ENCODE measurements at regions not wholly inside any gene's neighbourhood (a gene's known extent, or its start where the extent isn't known, plus 50 kb on each side); places are given as distances from the start of the nearest gene placed in this dataset.
"Not testable (repeated sequence)": the region's sequence is repeated elsewhere in the genome, so short reads cannot be mapped to it uniquely, and the experiment has no call there.

DNA sequence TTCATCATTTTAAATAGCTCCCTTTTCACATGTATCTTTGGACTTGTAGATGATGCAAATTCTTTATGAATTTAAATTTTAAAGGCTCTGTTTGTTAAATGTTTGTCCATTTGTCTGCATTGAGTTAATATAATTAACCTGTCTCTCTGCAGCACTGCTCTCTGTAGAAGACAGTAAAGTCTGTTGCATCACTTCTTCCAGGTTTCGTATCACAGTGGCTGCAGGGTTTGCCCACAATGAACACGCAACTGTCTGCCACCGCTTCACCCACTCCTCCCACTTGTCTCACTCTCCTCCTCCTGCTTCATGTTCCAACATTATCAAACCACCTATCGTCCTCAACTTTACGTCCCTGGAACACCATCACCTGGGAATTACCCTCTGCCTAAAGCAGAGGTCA lies 231.3 kb upstream of the SLC30A5 start:
- DNase-seq (ENCODE audit: low read depth): no peak

DNA sequence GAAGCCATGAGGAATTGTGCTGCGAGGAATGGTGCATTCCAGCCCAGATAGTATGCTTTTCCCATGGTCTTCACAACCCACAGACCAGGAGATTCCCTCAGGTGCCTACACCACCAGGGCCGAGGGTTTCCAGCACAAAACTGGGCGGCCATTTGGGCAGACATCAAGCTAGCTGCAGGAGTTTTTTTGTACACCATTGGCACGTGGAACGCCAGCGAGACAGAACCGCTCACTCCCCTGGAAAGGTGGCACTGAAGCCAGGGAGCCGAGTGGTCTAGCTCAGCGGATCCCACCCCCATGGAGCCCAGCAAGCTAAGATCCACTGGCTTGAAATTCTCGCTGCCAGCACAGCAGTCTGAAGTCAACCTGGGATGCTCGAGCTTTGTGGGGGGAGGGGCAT lies 228.6 kb upstream of the SLC30A5 start:
- DNase-seq (ENCODE audit: low read depth): not testable (repeated sequence)

- no peak for DNase-seq (ENCODE audit: low read depth)
Observed at GRCh38 chr5:68872088-68872839, 221.6 kb upstream of the SLC30A5 start.

GRCh38 chr5:68873198-68873597 lies 220.6 kb upstream of the SLC30A5 start:
- no peak for DNase-seq (ENCODE audit: low read depth)

DNA sequence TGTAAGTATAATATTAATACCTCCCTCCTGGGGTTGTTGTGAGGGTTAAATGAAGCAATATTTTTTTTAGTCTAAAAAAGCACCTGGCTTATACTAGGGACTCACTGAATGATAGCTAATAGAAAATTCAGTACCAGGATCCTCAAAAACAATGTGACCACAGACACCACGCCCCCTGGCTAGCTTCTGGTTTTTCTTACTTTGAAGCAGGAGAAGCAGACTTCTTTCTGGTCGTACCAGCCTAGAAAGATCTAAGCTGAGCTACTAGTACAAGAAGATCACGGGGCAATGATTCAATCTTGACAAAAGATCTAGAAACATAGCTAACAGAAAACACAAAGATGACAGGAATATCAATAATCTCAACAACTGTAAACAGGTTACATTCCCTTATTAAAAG lies 218.5 kb upstream of the SLC30A5 start:
- DNase-seq (ENCODE audit: low read depth): no peak

GRCh38 chr5:68883436-68883835 lies 210.4 kb upstream of the SLC30A5 start:
- no peak for DNase-seq (ENCODE audit: low read depth)

DNA sequence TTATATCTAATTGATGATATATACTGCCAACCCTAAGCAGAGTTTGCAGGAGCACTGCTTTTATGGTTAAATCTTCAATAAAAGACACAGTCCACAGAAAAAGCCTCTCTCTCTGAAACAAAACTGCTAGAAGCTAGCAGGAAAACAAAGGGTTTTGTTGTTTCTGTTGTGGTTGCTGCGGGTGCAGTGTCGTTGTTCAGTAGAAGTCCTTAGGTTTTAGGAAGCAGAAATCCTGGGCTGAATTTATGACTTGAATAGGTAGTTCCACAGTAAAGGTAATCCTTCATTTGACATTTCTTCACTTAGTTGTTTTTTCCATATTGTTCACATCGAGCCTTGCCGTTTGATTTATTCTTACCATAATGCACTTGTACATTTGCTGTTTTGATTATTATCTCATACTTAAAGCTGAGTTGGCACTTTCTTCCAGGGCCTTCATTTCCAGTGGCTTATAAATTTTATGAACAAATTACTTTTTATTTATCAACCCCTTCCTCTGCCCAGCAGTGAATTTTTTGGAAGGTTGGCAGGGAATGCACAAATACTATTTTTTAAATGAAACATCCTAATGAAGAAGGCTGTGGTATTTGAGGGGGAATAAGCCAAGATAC lies 209.6 kb upstream of the SLC30A5 start:
- DNase-seq (ENCODE audit: low read depth): no peak

- no peak for DNase-seq (ENCODE audit: low read depth)
Observed at GRCh38 chr5:68884883-68885282, 208.9 kb upstream of the SLC30A5 start.

- DNase-seq (ENCODE audit: low read depth): no peak
Observed at GRCh38 chr5:68886814-68887213, 207.0 kb upstream of the SLC30A5 start.

- no peak for DNase-seq (ENCODE audit: low read depth)
Observed at GRCh38 chr5:68891718-68892117, 202.1 kb upstream of the SLC30A5 start.

- DNase-seq (ENCODE audit: low read depth): no peak
Observed at GRCh38 chr5:68894673-68895072, 199.1 kb upstream of the SLC30A5 start.

DNA sequence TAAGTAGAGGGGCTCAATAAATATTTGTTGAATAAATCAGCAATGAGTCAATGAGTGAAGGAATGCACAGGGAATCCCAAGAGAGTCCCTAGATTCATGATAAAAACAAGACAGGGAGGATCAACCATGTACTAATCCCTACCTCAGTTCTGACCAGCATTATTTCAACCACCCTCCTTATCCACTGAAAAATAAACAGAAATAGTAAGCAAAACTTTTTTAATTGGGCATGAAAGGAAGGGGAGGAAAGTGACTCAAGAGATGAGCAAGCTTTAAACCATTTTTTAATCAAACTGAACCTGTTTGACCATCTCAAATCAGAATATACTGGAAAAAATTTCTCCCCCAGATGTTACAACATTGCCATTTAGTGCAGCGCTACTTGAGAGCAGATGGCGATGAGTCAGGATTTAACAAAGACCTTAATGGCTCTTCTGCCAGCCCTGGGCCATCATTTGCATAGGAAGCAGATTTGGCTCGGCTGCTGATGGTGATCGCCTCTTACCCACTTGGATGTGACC lies 194.8 kb upstream of the SLC30A5 start:
- no peak for DNase-seq (ENCODE audit: low read depth)

GRCh38 chr5:68911840-68912690 lies 181.7 kb upstream of the SLC30A5 start:
- DNase-seq (ENCODE audit: low read depth): no peak

GRCh38 chr5:68915079-68915478 lies 178.7 kb upstream of the SLC30A5 start:
- no peak for DNase-seq (ENCODE audit: low read depth)

- DNase-seq (ENCODE audit: low read depth): no peak
Observed at GRCh38 chr5:68918306-68918705, 175.5 kb upstream of the SLC30A5 start.

- DNase-seq (ENCODE audit: low read depth): no peak
Observed at GRCh38 chr5:68919988-68920490, 173.8 kb upstream of the SLC30A5 start.

- DNase-seq (ENCODE audit: low read depth): no peak
Observed at GRCh38 chr5:68920888-68921287, 172.9 kb upstream of the SLC30A5 start.

DNA sequence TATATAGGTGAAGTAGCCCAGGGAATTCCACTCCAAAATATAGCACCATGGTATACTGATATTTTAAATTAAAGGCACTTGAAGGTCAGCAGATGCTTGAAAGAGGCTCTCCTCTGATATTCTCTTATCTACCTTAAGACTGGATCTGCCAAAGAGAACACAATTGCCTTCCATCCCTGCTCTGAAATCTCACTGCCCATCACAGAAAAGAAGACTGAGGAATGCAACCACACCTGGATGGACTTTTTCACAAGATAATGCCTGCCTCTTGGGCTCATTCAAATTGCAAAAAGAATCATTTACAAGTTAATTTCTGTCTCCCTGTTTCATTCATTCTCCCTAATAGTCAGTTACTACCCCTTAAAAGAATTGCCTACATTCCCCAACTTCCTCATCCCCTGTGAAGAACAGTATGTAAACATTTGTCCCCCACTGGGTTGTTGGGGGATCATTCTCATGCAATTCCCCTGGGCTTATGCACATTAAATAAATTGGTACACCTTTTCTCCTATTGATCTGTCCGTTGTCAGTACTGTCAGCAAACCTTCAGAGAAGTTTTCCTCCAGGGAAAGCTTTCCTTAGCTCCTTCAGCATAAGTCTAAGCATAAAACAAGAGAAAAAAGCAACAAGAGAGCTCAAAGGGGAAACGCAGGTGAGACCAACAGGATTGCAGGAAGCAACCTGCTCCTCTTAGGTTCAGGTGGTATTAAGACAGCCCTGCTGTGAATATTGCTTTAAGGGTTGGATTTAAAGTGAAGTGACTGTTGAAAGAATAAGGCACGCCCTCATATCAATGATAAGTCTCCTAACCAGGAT lies 171.4 kb upstream of the SLC30A5 start:
- no peak for DNase-seq (ENCODE audit: low read depth)

GRCh38 chr5:68924481-68925145 lies 169.2 kb upstream of the SLC30A5 start:
- DNase-seq (ENCODE audit: low read depth): no peak

GRCh38 chr5:68928617-68929302 lies 165.1 kb upstream of the SLC30A5 start:
- no peak for DNase-seq (ENCODE audit: low read depth)

All from stimulated activated CD4-positive, alpha-beta T cell treated with anti-CD3 and anti-CD28 coated beads, Interleukin-2, amount 100 ng/mL, for 4 hours (primary cell).